PC-9 (cell line): ENCODE measurements at regions not wholly inside any gene's neighbourhood (a gene's known extent, or its start where the extent isn't known, plus 50 kb on each side); places are given as distances from the start of the nearest gene placed in this dataset.
"Not testable (repeated sequence)": the region's sequence is repeated elsewhere in the genome, so short reads cannot be mapped to it uniquely, and the experiment has no call there.

Experiments
- BruUV-seq: library from RNA; stranded (reverse); fragments of 400-500 nt; replicated peaks from 2 replicates; lab custom pipeline; 2021; lab: Mats Ljungman, UMichigan
- CTCF ChIA-PET: fragments of 300-600 bp; sonication (Branson Sonifier 250); formaldehyde crosslinking; loops from one replicate; lab custom pipeline; 2022; ENCODE audit warnings: antibody characterized with exemption; lab: Charles Lee
- POLR2A ChIA-PET: fragments of 300-600 bp; sonication (Branson Sonifier 250); formaldehyde crosslinking; loops from one replicate; lab custom pipeline; 2022; ENCODE audit warnings: antibody characterized with exemption; ENCODE audit not compliant: unreplicated experiment; lab: Charles Lee
- DNase-seq, 2 experiments: peaks; one replicate each; pipeline versions ENCODE4 v3.0.0 to v3.0.0-alpha.2; 2015 to 2022; ENCODE audit warnings: mixed read lengths in 1 of 2
- H2AFZ ChIP-seq: fragments of 200-600 bp; sonication (generic); 2 replicates; pipeline ENCODE4 v1.8.1; 2017; ENCODE audit warnings: antibody characterized with exemption
- H3F3A ChIP-seq: fragments of 200-600 bp; sonication (generic); 2 replicates; pipeline ENCODE4 v1.8.1; 2017; ENCODE audit warnings: antibody characterized with exemption, mild to moderate bottlenecking, low read depth; ENCODE audit not compliant: insufficient read depth
- H3K27ac ChIP-seq: fragments of 200-600 bp; sonication (generic); 2 replicates; pipeline ENCODE4 v1.6.1; 2016; ENCODE audit warnings: mixed run types
- H3K27me3 ChIP-seq: fragments of 200-600 bp; sonication (generic); 2 replicates; pipeline ENCODE4 v1.6.1; 2016; ENCODE audit warnings: low read depth, mixed run types; ENCODE audit not compliant: insufficient read depth
- H3K36me3 ChIP-seq: fragments of 200-600 bp; sonication (generic); 2 replicates; pipeline ENCODE4 v1.6.1; 2016; ENCODE audit warnings: low read depth, mixed run types
- H3K4me1 ChIP-seq: fragments of 200-600 bp; sonication (generic); replicated peaks from 2 replicates; pipeline ENCODE4 v1.6.1; 2016; ENCODE audit warnings: mixed run types; ENCODE audit not compliant: insufficient read depth
- H3K4me2 ChIP-seq: fragments of 200-600 bp; sonication (generic); 2 replicates; pipeline ENCODE4 v1.6.1; 2017; ENCODE audit warnings: mixed run types
- H3K4me3 ChIP-seq: fragments of 200-600 bp; sonication (generic); 2 replicates; pipeline ENCODE4 v1.6.1; 2016; ENCODE audit warnings: mixed run types
- H3K79me2 ChIP-seq: fragments of 200-600 bp; sonication (generic); 2 replicates; pipeline ENCODE4 v1.6.1; 2017; ENCODE audit warnings: low read depth, mixed run types
- H3K9me2 ChIP-seq: fragments of 200-600 bp; sonication (generic); 2 replicates; pipeline ENCODE4 v1.8.1; 2017; ENCODE audit warnings: mild to moderate bottlenecking; ENCODE audit not compliant: insufficient read depth
- H3K9me3 ChIP-seq: fragments of 200-600 bp; sonication (generic); 2 replicates; pipeline ENCODE4 v1.8.1; 2016; ENCODE audit warnings: low read depth; ENCODE audit not compliant: insufficient read depth
- H4K20me1 ChIP-seq: fragments of 200-600 bp; sonication (generic); 2 replicates; pipeline ENCODE4 v1.8.1; 2017; ENCODE audit not compliant: insufficient read depth
- EZH2 ChIP-seq: fragments of 200-600 bp; sonication (generic); IDR thresholded peaks from 2 replicates; pipeline ENCODE4 v1.8.0; 2017; ENCODE audit warnings: antibody characterized with exemption, low read depth
- intact Hi-C: fragments of 100-400 bp; cut with micrococcal nuclease; formaldehyde crosslinking; loops from one replicate; pipeline ENCODE4 v1.10.0; 2022; ENCODE audit not compliant: unreplicated experiment
- TF ChIP-seq, protein P1 (sequence below): fragments of 200-600 bp; sonication (generic); conservative IDR thresholded peaks from 2 replicates; pipeline ENCODE4 v1.6.1; 2017; ENCODE audit warnings: mixed run types, antibody characterized with exemption, mild to moderate bottlenecking, moderate library complexity

DNA sequence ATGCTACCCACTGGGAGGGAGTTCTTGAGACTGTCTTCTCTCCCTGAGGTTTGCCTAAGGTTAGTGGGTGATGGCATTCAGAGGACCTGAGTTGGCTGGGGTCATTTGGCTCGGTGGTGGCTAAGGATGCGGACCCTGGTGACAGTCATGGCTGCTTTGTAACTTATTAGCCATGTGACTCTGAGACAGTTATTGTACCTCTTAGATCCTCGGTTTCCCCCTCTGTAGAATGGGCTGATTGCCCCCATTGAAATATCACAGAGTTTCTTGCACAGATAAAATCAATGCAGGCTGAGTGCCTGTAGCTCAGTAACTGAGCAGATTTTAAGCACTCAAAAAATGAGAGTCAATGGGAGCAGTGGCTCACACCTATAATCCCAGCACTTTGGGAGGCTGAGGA, 96.7 kb upstream of the MED13L start:
- no TSS peak for BruUV-seq
- Histone ChIP-seq H3K4me3 (no peak overlapping the region), H3K9me3 (no peaks in the 10 kb centered on the region), H3K4me1 (peaks cover 26% of the 10 kb centered on the region), H3K9me2 (no peaks in the 10 kb centered on the region), H4K20me1 (no peaks in the 10 kb centered on the region), H3K4me2 (no peak overlapping the region), H3F3A (peaks cover 37% of the 10 kb centered on the region), H3K27ac (no peak overlapping the region), H3K27me3 (no peaks in the 10 kb centered on the region), H3K36me3 (no peaks in the 10 kb centered on the region), H3K79me2 (no peaks in the 10 kb centered on the region), H2AFZ (no peak overlapping the region)
- POLR2A ChIA-PET, result no interaction called here
- no peak for TF ChIP-seq EZH2
- TF ChIP-seq, protein P1, sequence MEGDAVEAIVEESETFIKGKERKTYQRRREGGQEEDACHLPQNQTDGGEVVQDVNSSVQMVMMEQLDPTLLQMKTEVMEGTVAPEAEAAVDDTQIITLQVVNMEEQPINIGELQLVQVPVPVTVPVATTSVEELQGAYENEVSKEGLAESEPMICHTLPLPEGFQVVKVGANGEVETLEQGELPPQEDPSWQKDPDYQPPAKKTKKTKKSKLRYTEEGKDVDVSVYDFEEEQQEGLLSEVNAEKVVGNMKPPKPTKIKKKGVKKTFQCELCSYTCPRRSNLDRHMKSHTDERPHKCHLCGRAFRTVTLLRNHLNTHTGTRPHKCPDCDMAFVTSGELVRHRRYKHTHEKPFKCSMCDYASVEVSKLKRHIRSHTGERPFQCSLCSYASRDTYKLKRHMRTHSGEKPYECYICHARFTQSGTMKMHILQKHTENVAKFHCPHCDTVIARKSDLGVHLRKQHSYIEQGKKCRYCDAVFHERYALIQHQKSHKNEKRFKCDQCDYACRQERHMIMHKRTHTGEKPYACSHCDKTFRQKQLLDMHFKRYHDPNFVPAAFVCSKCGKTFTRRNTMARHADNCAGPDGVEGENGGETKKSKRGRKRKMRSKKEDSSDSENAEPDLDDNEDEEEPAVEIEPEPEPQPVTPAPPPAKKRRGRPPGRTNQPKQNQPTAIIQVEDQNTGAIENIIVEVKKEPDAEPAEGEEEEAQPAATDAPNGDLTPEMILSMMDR, result no peak
- intact Hi-C loops, result no loop called here
- CTCF ChIA-PET, result no interaction called here
- no peak for DNase-seq

DNA sequence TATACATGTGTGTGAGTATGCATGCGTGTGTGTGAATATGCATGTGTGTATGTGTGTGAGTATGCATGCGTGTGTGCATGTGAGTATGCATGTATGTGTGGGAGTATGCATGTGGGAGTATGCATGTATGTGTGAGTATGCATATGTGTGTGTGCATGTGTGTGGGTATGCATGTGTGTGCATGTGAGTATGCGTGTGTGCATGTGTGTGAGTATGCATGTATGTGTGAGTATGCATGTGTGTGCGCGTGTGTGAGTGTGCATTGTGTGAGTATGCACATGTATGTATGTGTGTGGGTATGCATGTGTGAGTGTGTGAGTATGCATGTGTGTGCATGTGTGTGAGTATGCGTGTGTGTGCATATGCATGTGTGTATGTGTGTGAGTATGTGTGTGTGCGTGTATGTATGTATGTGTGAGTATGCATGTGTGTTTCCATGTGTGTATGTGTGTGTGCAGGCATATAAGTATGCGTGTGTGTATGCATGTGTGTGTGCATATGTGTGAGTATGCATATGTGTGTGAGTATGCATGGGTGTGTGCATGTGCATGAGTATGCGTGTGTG, 97.9 kb upstream of the MED13L start:
- H3K27me3 ChIP-seq, result no peaks in the 10 kb centered on the region
- H3K4me3 ChIP-seq, result no peak overlapping the region
- no peaks in the 10 kb centered on the region for H3K36me3 ChIP-seq
- no peaks in the 10 kb centered on the region for H4K20me1 ChIP-seq
- intact Hi-C loops, result no loop called here
- no peak for DNase-seq
- POLR2A ChIA-PET, result no interaction called here
- TF ChIP-seq EZH2, result no peak
- TF ChIP-seq, protein P1, result no peak
- no peak overlapping the region for H2AFZ ChIP-seq
- no peak overlapping the region for H3K4me2 ChIP-seq
- H3F3A ChIP-seq, result peaks cover 37% of the 10 kb centered on the region
- CTCF ChIA-PET, result no interaction called here
- no peaks in the 10 kb centered on the region for H3K9me3 ChIP-seq
- no peaks in the 10 kb centered on the region for H3K79me2 ChIP-seq
- H3K27ac ChIP-seq, result no peak overlapping the region
- peaks cover 26% of the 10 kb centered on the region for H3K4me1 ChIP-seq
- BruUV-seq, result no TSS peak
- no peaks in the 10 kb centered on the region for H3K9me2 ChIP-seq

DNA sequence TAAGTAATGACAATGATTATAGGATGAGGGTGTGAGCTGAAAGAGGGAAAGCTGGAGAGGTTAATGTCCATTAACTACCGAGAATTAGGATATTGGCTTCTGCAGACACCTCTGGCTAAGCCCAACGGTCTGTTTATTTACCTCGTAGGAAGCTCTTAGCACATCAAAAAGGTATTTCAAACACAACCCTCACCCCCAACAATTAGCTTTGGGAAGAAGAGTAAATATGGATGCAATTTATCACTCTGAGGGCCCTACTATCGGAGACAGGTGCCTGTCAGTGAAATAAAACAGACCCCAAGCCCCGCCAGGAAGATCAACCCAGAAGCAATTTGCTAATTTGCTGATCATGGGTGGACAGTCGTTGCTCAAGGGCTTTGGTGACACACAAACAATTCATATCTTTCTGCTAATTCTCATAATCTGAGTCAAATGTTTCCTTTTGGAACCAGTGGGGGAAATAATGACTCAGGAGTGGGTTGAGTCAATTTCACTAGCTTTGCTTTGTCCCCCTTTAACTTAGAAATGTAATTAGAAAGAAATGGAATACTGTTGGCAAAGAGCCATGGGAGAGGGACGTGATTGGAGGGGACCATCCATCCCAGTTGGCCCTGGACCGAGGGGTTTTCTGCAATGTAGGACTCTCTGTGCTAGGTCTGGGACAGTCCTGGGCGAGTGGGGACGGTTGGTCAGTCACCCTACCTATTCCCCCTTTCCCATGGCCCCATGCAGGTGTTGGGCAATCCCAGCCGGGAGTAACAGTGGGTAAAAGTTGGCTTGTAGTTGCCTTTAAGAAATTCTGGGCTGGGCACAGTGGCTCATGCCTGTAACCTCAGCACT, 99.1 kb upstream of the MED13L start:
- no peaks in the 10 kb centered on the region for H3K27me3 ChIP-seq
- no peaks in the 10 kb centered on the region for H4K20me1 ChIP-seq
- POLR2A ChIA-PET, result interaction anchor here (0.6 kb wide), 1 partner anchor 49 kb away, joined by 7 read pairs; no protein-coding TSS in a partner anchor
- peaks cover 37% of the 10 kb centered on the region for H3F3A ChIP-seq
- H3K9me2 ChIP-seq, result no peaks in the 10 kb centered on the region
- peak overlapping the region; percentile 85 for H3K27ac ChIP-seq
- no TSS peak for BruUV-seq
- DNase-seq, result peak in 1 of 2 experiments; percentile 84
- peak overlapping the region; percentile 61; the same call in 1 of the 2 replicates for H2AFZ ChIP-seq
- H3K4me2 ChIP-seq, result peak overlapping the region; percentile 74
- CTCF ChIA-PET, result interaction anchor here (0.6 kb wide), 1 partner anchor 1993 kb away, joined by 3 read pairs; no protein-coding TSS in a partner anchor
- peak overlapping the region; percentile 28; the same call in 1 of the 2 replicates for H3K4me3 ChIP-seq
- TF ChIP-seq, protein P1, result no peak
- no peak for TF ChIP-seq EZH2
- H3K9me3 ChIP-seq, result no peaks in the 10 kb centered on the region
- peaks cover 34% of the 10 kb centered on the region for H3K4me1 ChIP-seq
- H3K36me3 ChIP-seq, result no peaks in the 10 kb centered on the region
- H3K79me2 ChIP-seq, result no peaks in the 10 kb centered on the region
- intact Hi-C loops, result no loop called here

DNA sequence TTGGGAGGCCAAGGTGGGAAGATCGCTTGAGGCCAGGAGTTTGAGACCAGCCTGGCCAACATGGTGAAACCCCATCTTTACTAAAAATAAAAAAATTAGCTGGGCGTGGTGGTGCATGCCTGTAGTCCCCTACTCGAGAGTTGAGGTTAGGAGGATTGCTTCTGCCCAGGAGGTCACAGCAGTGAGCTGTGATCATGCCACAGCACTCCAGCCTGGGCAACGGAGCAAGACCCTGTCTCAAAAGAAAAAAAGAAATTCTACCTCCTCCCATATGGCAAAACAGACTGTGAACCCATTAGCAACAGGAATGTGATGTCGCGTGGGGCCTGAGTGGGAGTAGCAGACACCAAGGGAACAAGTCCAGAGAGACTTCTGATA, 99.7 kb upstream of the MED13L start:
- BruUV-seq, intact Hi-C loops, POLR2A ChIA-PET, H3K79me2 ChIP-seq, H2AFZ ChIP-seq, H3K27me3 ChIP-seq, H4K20me1 ChIP-seq, H3K9me2 ChIP-seq, DNase-seq, H3K36me3 ChIP-seq, H3K9me3 ChIP-seq: not testable (repeated sequence)
- peak overlapping the region; percentile 74 for H3K4me2 ChIP-seq
- H3K4me3 ChIP-seq, result peak overlapping the region; percentile 28; the same call in 1 of the 2 replicates
- H3K27ac ChIP-seq, result peak overlapping the region; percentile 85
- CTCF ChIA-PET, result interaction anchor here (0.5 kb wide), 1 partner anchor 320 kb away, joined by 3 read pairs; no protein-coding TSS in a partner anchor
- peaks cover 37% of the 10 kb centered on the region for H3F3A ChIP-seq
- H3K4me1 ChIP-seq, result peaks cover 41% of the 10 kb centered on the region
